NCI-H2081 treated with DMSO at 0.1 percent for 48 hours (cell line): ENCODE measurements at regions not wholly inside any gene's neighbourhood (a gene's known extent, or its start where the extent isn't known, plus 50 kb on each side); places are given as distances from the start of the nearest gene placed in this dataset.

Experiments
- DNase-seq: peaks from one replicate; lab custom pipeline; 2025; lab: John Stamatoyannopoulos, UW

GRCh38 chr21:22399681-22400514 is 1401.7 kb downstream of the NCAM2 start:
- DNase-seq, result no peak

GRCh38 chr21:22409571-22409970 is 1411.4 kb downstream of the NCAM2 start:
- no peak for DNase-seq

DNA sequence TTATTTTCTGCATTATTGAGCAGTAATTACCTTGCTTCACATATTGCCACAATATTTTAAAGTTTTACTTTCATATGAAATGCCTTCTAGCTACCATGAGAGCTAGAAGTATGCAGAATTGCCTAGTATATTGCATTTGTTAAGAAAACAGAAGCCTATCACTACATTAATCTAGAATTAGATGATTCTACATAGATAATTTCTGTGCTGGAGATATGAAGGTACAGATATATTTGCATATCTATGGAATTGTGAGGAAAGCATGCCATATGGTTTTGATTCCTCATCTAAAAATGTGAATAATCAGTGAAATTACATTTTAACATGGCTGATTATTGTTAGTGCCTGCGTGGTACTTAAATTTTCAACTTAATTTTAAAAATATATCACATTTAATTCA is 1418.3 kb downstream of the NCAM2 start:
- no peak for DNase-seq

DNA sequence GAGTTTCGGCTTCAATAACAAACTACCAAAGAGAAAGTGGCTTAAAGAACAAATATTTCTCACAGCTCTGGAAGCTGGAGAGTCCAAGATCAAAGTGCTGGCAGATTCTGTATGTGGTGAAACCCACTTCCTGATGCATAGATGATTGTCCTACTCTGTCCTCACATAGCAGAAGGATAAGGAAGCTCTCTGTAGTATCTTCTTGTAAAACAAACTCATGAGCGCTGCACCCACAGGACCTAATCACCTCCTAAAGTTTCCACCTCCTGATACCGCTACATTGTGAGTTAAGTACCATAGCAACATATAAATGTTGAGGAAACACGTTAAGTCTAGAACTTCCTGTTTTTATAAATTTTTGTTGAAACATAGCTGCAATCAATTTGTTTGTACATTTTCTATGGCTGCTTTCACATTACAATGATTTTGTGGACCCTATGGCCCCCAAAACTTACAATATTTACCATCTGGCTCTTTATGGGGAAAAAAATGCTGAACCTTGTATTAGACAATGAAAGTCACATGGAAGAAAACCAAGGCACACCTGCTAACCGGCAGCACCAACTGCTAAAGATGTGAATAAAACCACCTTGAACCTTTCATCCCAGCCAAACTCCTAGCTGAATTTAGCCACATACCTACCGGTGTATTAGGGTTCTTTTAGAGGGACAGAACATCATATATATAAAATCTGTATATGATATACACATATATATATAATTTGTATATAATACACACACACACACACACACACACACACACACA is 1423.4 kb downstream of the NCAM2 start:
- DNase-seq, result no peak

- DNase-seq, result no peak
Observed at GRCh38 chr21:22438428-22439086, 1440.3 kb downstream of the NCAM2 start.

GRCh38 chr21:22444990-22445389 is 1446.8 kb downstream of the NCAM2 start:
- DNase-seq, result no peak

- no peak for DNase-seq
Observed at GRCh38 chr21:22450507-22450906, 1452.3 kb downstream of the NCAM2 start.

- no peak for DNase-seq
Observed at GRCh38 chr21:22456241-22456640, 1458.0 kb downstream of the NCAM2 start.

DNA sequence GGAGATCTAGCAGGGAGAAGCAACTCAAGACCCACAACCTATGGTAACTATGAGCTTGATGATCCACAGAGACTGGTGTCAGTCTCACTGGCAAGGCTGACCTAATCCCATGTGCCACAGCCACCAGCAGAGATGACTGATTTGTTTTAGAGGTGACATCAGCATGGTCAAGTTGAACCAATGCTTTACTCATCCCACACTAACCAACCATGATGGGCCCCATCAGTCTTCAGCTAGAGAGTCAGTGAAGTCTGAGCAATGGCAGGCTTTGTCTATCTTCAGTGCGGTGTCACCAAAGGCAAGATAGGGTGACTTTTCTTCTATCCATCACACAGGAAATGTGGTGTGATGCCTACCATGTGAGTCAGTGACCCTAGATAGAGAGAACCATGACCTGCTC is 1470.7 kb downstream of the NCAM2 start:
- no peak for DNase-seq

GRCh38 chr21:22474403-22474802 is 1476.2 kb downstream of the NCAM2 start:
- no peak for DNase-seq

DNA sequence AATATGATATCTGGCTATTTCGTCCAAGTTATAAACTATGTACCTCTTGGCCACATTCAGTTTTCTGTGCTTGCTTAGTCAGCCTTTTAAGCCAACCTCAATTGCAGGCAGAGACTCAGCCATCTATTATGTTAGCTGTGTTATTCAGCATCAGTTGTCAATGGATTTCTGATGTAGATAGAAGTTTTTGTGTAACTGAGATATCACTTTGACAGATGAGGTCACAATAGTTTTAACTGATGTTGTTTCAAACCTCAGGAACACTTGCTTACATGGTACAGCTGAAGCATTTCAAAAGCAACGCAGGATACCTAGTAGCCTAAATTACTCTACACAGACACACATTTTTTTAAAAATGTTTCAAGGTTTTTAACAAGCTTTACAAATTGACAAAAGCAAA is 1478.0 kb downstream of the NCAM2 start:
- DNase-seq, result no peak

DNA sequence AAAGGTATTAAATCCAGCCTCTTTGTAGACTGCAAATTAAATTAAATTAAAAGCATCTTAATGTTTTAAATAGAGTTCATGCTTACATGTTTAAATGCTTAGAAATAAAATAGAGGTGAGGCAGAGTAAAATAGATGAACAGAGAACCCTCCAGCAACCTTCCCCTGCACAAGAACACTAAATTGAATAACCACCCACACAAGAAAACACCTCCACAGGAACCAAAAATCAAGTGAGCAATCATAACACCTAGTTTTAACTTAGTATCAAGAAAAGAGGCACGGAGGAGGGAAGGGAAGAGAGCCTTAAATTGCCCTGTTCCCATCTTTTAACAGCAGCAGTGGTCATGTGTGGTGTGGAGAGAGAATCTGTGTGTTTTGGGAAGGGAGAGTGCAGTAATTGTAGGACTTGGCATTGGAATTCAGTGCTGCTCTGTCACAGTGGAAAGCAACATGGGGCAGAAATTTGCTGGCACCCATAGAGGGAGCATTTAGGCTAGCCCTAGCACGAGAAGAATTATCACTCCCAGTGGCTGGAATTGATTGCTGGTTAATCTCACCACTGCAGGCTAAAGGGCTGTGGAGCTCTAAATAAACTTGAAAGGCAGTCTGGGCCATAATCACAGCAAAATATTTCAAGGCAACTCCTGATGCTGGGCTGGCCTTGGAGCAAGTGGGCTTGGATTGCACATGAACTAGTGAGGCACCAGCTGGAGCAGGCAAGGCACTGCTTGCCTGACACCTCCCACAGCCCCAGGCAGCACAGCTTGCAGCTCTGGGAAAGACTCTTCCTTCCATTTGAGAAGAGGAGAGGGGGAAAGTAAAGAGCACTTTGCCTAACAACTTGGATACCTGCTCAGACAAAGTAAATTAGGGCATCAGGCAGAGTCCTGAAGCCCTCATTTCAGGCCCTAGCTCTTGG is 1478.8 kb downstream of the NCAM2 start:
- DNase-seq, result no peak

- no peak for DNase-seq
Observed at GRCh38 chr21:22490049-22490448, 1491.8 kb downstream of the NCAM2 start.

GRCh38 chr21:22516230-22516629 is 1518.0 kb downstream of the NCAM2 start:
- no peak for DNase-seq

- DNase-seq, result no peak
Observed at GRCh38 chr21:22535630-22536029, 1537.4 kb downstream of the NCAM2 start.

DNA sequence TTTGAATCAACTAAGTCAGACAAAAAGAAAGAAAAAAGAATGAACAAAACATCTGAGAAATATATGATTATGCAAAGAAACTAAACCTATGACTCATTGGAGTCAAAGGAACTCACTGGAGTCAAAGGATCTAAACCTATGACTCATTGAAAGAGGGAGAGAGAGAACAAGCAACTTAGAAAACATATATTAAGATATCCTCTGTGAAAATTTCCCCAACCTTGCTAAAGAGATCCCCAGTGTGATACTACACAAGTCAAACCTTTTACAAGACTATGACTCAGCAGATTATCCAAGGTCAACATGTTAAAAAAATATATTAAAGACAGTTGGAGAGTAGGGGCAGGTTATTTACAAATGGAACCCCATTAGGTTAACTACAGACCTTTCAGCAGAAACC is 1538.3 kb downstream of the NCAM2 start:
- no peak for DNase-seq

DNA sequence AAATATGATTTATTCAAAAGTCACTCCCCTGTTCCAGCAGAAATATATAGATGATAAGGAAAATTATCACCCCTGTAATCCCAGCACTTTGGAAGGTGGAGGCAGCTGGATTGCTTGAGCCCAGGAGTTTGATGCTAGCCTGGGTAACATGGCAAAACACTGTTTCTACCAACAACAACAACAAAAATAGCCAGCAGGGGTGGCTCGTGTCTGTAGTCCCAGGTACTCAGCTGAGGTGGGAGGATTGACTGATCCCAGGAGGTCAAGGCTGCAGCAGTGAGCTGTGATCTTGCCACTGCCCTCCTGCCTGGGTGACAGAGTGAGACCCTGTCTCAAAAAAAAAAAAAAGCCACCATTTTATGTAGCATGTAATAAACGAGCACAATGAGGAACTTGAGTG is 1546.5 kb downstream of the NCAM2 start:
- DNase-seq, result no peak

- no peak for DNase-seq
Observed at GRCh38 chr21:22552390-22552789, 1554.2 kb downstream of the NCAM2 start.

DNA sequence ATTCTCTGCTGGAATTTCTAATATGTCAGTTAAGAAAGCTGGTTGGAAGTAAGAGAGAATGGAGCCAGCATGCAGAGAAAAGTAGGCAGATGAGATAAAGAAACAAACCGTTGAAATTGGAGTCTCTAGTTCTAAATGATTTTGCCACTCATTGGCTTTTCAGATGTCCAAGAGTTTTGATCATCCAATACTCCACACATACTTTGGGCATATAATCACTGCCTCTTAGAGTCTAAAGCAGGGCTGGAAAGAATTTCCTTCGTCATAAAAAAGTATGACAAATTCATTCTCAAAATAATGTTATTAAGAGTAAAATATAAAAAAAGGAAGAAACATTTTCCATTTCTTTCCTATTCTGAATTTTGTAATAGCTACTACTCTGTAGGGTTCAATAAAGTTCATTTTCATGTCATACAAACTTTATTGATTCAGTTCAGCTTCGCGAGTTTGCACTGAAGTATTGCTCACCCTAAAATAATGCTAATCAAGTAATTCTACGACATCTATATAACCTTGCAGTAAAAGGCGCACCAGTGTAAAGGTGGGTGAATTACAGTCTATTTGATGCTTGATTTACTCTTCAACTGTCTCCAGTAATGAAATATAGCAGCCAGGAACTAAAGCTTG is 1556.6 kb downstream of the NCAM2 start:
- no peak for DNase-seq

GRCh38 chr21:22556829-22557228 is 1558.6 kb downstream of the NCAM2 start:
- no peak for DNase-seq

DNA sequence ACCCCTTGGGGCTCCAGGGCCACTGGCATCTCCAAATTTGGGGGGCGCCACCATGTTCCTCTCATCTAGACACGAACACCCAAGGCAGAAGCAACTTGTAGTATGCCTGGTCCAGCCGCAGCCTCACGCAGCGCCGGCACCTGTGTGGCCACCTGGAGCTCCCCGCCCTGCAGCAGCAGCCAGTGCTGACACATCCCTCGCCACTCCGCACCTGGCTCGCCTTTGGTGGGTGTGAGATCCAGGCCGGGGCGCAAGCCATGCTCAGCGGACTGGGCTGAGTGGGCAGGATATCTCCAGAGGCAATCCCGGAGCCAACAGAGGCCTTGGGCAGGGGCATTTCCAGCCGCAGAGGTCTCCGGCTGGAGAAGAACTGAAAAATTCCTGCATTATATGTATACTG is 1563.7 kb downstream of the NCAM2 start:
- DNase-seq, result no peak
